Panc1 (cell line): ENCODE measurements at regions not wholly inside any gene's neighbourhood (a gene's known extent, or its start where the extent isn't known, plus 50 kb on each side); places are given as distances from the start of the nearest gene placed in this dataset.
"Not testable (repeated sequence)": the region's sequence is repeated elsewhere in the genome, so short reads cannot be mapped to it uniquely, and the experiment has no call there.

Source experiments
- ATAC-seq: fragments of 200-7000 bp; cut with Tn5 transposase; 2 replicates; pipeline ENCODE4 v1.9.1; 2020; ENCODE audit warnings: mild to moderate bottlenecking, moderate library complexity
- BruUV-seq: library from RNA; stranded (reverse); fragments of 400-500 nt; replicated peaks from 2 replicates; lab custom pipeline; 2021; lab: Mats Ljungman, UMichigan
- CTCF ChIA-PET: fragments of 300-600 bp; sonication (Branson Sonifier 250); formaldehyde crosslinking; loops from one replicate; lab custom pipeline; 2022; ENCODE audit warnings: antibody characterized with exemption; lab: Charles Lee
- POLR2A ChIA-PET: fragments of 300-600 bp; sonication (Branson Sonifier 250); formaldehyde crosslinking; loops from one replicate; lab custom pipeline; 2022; ENCODE audit warnings: antibody characterized with exemption; lab: Charles Lee
- DNase-seq: peaks from one replicate; pipeline ENCODE4 v3.0.0-alpha.2; 2010; ENCODE audit warnings: low read depth, low spot score
- H3K27ac ChIP-seq: 2 replicates; pipeline ENCODE4 v1.5.1; 2011; ENCODE audit warnings: mild to moderate bottlenecking, low read length, inconsistent platforms
- H3K27me3 ChIP-seq: fragments of 200-500 bp; sonication (Bioruptor generic); 2 replicates; pipeline ENCODE4 v1.6.0; 2014; ENCODE audit warnings: low read length, inconsistent platforms; ENCODE audit not compliant: control insufficient read depth, insufficient read depth
- H3K36me3 ChIP-seq: fragments of 200-500 bp; sonication (Bioruptor generic); 2 replicates; pipeline ENCODE4 v1.5.1; 2014; ENCODE audit warnings: inconsistent platforms, mild to moderate bottlenecking, low read length, moderate library complexity; ENCODE audit not compliant: control insufficient read depth, insufficient read depth
- H3K4me1 ChIP-seq: 2 replicates; pipeline ENCODE4 v1.5.1; 2011; ENCODE audit warnings: inconsistent platforms, mild to moderate bottlenecking, low read length, moderate library complexity; ENCODE audit not compliant: control insufficient read depth, insufficient read depth
- H3K4me3 ChIP-seq, 2 experiments: 2 replicates each; pipeline ENCODE4 v1.5.1; 2011 to 2012; ENCODE audit warnings: low read depth in 2 of 2, low read length in 2 of 2, mild to moderate bottlenecking in 2 of 2, inconsistent platforms in 1 of 2, moderate library complexity in 1 of 2
- H3K9me3 ChIP-seq: fragments of 200-500 bp; sonication (Bioruptor generic); 2 replicates; pipeline ENCODE4 v1.5.1; 2014; ENCODE audit warnings: low read depth, mild to moderate bottlenecking, inconsistent platforms, low read length, moderate library complexity; ENCODE audit not compliant: control insufficient read depth, insufficient read depth
- POLR2AphosphoS5 ChIP-seq: IDR thresholded peaks from 2 replicates; pipeline ENCODE4 v1.6.1; 2012; ENCODE audit warnings: mild to moderate bottlenecking, low read depth, low read length, moderate library complexity
- SIN3A ChIP-seq: IDR thresholded peaks from 2 replicates; pipeline ENCODE4 v1.6.1; 2012; ENCODE audit warnings: low read depth, mild to moderate bottlenecking, low read length, moderate library complexity, borderline replicate concordance; ENCODE audit not compliant: insufficient read depth
- TCF7L2 ChIP-seq: IDR thresholded peaks from 2 replicates; pipeline ENCODE4 v1.6.1; 2011; ENCODE audit warnings: mild to moderate bottlenecking, low read depth, low read length, inconsistent platforms
- in situ Hi-C: cut with HindIII; loops from 2 replicates; pipeline ENCODE4 v1.10.0; 2016; ENCODE audit warnings: low sequenced_read_pairs, low pct_unique_long_range_greater_than_20kb
- intact Hi-C: fragments of 100-400 bp; cut with micrococcal nuclease; formaldehyde crosslinking; loops from one replicate; pipeline ENCODE4 v1.10.0; 2022; ENCODE audit not compliant: unreplicated experiment
- TF ChIP-seq, protein P1 (sequence below), 2 experiments: IDR thresholded peaks; 2 replicates each; pipeline ENCODE4 v1.6.1; 2011 to 2012; ENCODE audit warnings: low read depth in 2 of 2, control low read depth in 1 of 2, low read length in 1 of 2, mild to moderate bottlenecking in 1 of 2, moderate library complexity in 1 of 2; ENCODE audit not compliant: insufficient read depth in 1 of 2
- TF ChIP-seq, protein P2 (sequence below): fragments of 450-650 bp; IDR thresholded peaks from 2 replicates; pipeline ENCODE4 v1.5.1; 2017; ENCODE audit warnings: mild to moderate bottlenecking

DNA sequence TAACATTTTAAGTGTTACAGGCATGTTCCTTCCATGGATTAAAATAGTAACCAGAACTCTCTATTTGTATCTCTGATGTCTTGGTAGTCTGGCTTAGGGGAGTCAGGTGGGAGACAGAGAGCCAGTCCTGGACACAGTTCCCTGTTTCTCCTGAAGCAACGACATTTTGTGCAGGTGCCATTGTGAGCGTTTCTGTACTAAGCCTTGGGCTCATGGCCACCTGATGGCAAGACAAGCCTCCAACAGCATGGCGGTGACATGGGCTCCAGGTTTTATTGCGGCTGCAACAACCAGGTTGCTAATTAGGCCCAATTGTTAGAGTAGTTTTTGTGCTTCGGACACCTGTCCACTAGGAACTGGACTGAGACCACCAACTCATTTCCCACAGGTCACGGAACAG, 105.3 kb downstream of the PRDM13 start:
- Histone ChIP-seq H3K36me3 (no peaks in the 10 kb centered on the region), H3K4me3 (no peak overlapping the region), H3K4me1 (no peaks in the 10 kb centered on the region), H3K9me3 (no peaks in the 10 kb centered on the region), H3K27me3 (no peaks in the 10 kb centered on the region), H3K27ac (no peak overlapping the region)
- ChIA-PET POLR2A (no interaction called here), CTCF (no interaction called here)
- BruUV-seq: no TSS peak
- intact Hi-C loops (no loop called here), in situ Hi-C loops (no loop called here)
- DNase-seq: no peak
- no peak for ATAC-seq
- no peak for TF ChIP-seq POLR2AphosphoS5

DNA sequence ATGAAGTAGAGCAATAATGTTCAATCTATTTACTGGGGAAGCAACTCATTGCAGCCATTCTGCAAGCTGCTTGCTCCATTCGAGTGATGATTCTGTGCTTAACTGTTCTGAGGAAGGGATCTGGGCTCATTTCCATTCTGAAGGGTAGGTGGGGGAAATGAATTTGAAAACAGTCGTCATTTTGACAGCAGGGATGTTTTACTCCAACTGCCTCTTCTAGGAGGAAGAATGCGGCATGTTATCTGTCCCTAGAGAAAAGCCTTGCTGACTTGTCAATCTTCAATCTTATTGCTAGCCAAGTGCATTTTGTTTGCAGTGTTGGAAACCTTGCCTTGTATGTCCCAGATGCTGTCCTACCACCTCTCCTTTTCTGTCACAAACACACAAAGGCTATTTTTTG, 105.9 kb downstream of the PRDM13 start:
- Histone ChIP-seq H3K27ac (no peak overlapping the region), H3K4me1 (no peaks in the 10 kb centered on the region), H3K27me3 (no peaks in the 10 kb centered on the region), H3K36me3 (no peaks in the 10 kb centered on the region), H3K4me3 (no peak overlapping the region), H3K9me3 (no peaks in the 10 kb centered on the region)
- ChIA-PET POLR2A (no interaction called here), CTCF (no interaction called here)
- in situ Hi-C loops: no loop called here
- BruUV-seq: no TSS peak
- intact Hi-C loops: no loop called here
- TF ChIP-seq, protein P1, sequence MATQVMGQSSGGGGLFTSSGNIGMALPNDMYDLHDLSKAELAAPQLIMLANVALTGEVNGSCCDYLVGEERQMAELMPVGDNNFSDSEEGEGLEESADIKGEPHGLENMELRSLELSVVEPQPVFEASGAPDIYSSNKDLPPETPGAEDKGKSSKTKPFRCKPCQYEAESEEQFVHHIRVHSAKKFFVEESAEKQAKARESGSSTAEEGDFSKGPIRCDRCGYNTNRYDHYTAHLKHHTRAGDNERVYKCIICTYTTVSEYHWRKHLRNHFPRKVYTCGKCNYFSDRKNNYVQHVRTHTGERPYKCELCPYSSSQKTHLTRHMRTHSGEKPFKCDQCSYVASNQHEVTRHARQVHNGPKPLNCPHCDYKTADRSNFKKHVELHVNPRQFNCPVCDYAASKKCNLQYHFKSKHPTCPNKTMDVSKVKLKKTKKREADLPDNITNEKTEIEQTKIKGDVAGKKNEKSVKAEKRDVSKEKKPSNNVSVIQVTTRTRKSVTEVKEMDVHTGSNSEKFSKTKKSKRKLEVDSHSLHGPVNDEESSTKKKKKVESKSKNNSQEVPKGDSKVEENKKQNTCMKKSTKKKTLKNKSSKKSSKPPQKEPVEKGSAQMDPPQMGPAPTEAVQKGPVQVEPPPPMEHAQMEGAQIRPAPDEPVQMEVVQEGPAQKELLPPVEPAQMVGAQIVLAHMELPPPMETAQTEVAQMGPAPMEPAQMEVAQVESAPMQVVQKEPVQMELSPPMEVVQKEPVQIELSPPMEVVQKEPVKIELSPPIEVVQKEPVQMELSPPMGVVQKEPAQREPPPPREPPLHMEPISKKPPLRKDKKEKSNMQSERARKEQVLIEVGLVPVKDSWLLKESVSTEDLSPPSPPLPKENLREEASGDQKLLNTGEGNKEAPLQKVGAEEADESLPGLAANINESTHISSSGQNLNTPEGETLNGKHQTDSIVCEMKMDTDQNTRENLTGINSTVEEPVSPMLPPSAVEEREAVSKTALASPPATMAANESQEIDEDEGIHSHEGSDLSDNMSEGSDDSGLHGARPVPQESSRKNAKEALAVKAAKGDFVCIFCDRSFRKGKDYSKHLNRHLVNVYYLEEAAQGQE (IDR thresholded peaks at IDR 0.05; ENCODE audit: insufficient read depth in 1 of 2, low read depth in 2 of 2, low read length in 1 of 2): no peak
- TF ChIP-seq TCF7L2 (no peak), POLR2AphosphoS5 (no peak), SIN3A (no peak)
- TF ChIP-seq, protein P2, sequence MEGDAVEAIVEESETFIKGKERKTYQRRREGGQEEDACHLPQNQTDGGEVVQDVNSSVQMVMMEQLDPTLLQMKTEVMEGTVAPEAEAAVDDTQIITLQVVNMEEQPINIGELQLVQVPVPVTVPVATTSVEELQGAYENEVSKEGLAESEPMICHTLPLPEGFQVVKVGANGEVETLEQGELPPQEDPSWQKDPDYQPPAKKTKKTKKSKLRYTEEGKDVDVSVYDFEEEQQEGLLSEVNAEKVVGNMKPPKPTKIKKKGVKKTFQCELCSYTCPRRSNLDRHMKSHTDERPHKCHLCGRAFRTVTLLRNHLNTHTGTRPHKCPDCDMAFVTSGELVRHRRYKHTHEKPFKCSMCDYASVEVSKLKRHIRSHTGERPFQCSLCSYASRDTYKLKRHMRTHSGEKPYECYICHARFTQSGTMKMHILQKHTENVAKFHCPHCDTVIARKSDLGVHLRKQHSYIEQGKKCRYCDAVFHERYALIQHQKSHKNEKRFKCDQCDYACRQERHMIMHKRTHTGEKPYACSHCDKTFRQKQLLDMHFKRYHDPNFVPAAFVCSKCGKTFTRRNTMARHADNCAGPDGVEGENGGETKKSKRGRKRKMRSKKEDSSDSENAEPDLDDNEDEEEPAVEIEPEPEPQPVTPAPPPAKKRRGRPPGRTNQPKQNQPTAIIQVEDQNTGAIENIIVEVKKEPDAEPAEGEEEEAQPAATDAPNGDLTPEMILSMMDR: no peak
- DNase-seq (no peak), ATAC-seq (no peak)

DNA sequence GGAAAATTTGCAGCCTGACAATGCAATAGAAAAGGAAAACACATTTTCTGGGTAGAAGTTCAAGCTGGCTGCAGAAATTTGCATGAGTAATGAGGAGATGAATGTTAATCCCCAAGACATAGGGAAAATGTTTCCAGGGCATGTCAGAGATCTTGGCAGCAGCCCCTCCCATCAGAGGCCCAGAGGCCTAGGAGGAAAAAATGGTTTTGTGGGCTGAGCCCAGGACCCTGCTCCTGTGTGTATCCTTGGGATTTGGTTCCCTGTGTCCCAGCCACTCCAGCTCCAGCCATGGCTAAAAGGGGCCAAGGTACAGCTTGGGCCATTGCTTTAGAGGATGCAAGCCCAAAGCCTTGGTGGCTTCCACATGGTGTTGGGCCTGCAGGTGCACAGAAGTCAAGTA, 115.4 kb downstream of the PRDM13 start:
- H3K9me3 ChIP-seq, DNase-seq, intact Hi-C loops, CTCF ChIA-PET, in situ Hi-C loops, H3K27me3 ChIP-seq, H3K4me3 ChIP-seq, POLR2A ChIA-PET, BruUV-seq, H3K36me3 ChIP-seq, H3K27ac ChIP-seq, ATAC-seq, H3K4me1 ChIP-seq: not testable (repeated sequence)

DNA sequence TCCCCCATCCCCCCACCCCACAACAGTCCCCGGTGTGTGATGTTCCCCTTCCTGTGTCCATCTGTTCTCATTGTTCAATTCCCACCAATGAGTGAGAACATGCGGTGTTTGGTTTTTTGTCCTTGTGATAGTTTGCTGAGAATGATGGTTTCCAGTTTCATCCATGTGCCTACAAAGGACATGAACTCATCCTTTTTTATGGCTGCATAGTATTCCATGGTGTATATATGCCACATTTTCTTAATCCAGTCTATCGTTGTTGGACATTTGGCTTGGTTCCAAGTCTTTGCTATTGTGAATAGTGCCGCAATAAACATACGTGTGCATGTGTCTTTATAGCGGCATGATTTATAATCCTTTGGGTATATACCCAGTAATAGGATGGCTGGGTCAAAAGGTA, 123.6 kb downstream of the PRDM13 start:
- H3K27me3 ChIP-seq, H3K4me1 ChIP-seq, H3K27ac ChIP-seq, intact Hi-C loops, in situ Hi-C loops, BruUV-seq, H3K36me3 ChIP-seq, ATAC-seq, DNase-seq, POLR2A ChIA-PET, H3K9me3 ChIP-seq, CTCF ChIA-PET, H3K4me3 ChIP-seq: not testable (repeated sequence)
